DND-41 (cell line): ENCODE measurements at regions not wholly inside any gene's neighbourhood (a gene's known extent, or its start where the extent isn't known, plus 50 kb on each side); places are given as distances from the start of the nearest gene placed in this dataset.
"Not testable (repeated sequence)": the region's sequence is repeated elsewhere in the genome, so short reads cannot be mapped to it uniquely, and the experiment has no call there.

ENCODE experiments used
- ATAC-seq: fragments of 200-7000 bp; cut with Tn5 transposase; 3 replicates; pipeline ENCODE4 v1.9.1; 2021; ENCODE audit warnings: low read depth; ENCODE audit not compliant: insufficient read depth
- DNase-seq: peaks from one replicate; pipeline ENCODE4 v3.0.0-alpha.2; 2020
- H2AFZ ChIP-seq: 2 replicates; pipeline ENCODE4 v1.6.0; 2012; ENCODE audit warnings: low read depth, low read length
- H3K27ac ChIP-seq: 2 replicates; pipeline ENCODE4 v1.5.1; 2012; ENCODE audit warnings: low read length, inconsistent platforms
- H3K27me3 ChIP-seq: fragments of 200-600 bp; sonication (generic); 2 replicates; pipeline ENCODE4 v1.6.0; 2012; ENCODE audit warnings: low read length, mild to moderate bottlenecking, inconsistent platforms; ENCODE audit not compliant: insufficient read depth, poor library complexity
- H3K36me3 ChIP-seq: 2 replicates; pipeline ENCODE4 v1.5.1; 2012; ENCODE audit warnings: low read length, inconsistent platforms; ENCODE audit not compliant: insufficient read depth
- H3K4me1 ChIP-seq: 2 replicates; pipeline ENCODE4 v1.5.1; 2012; ENCODE audit warnings: mild to moderate bottlenecking, low read length; ENCODE audit not compliant: insufficient read depth
- H3K4me2 ChIP-seq: 2 replicates; pipeline ENCODE4 v1.6.0; 2012; ENCODE audit warnings: mild to moderate bottlenecking, moderate library complexity, low read length, inconsistent platforms; ENCODE audit not compliant: insufficient read depth
- H3K4me3 ChIP-seq, 2 experiments: fragments of 200-600 bp in 1 of 2; shearing (Covaris generic) in 1 of 2; 2 replicates each; pipeline ENCODE4 v1.5.1; 2012 to 2016; ENCODE audit warnings: inconsistent platforms in 2 of 2, low read length in 2 of 2, mild to moderate bottlenecking in 2 of 2, low read depth in 1 of 2, moderate library complexity in 1 of 2
- H3K79me2 ChIP-seq: 2 replicates; pipeline ENCODE4 v1.6.0; 2012; ENCODE audit warnings: low read length, inconsistent platforms; ENCODE audit not compliant: insufficient read depth
- H3K9ac ChIP-seq: 2 replicates; pipeline ENCODE4 v1.6.0; 2012; ENCODE audit warnings: low read depth, mild to moderate bottlenecking, inconsistent platforms, low read length, moderate library complexity
- H3K9me3 ChIP-seq: 2 replicates; pipeline ENCODE4 v1.5.1; 2012; ENCODE audit warnings: low read length, moderate library complexity, mild to moderate bottlenecking, inconsistent platforms; ENCODE audit not compliant: insufficient read depth, severe bottlenecking
- H4K20me1 ChIP-seq: 2 replicates; pipeline ENCODE4 v1.6.0; 2012; ENCODE audit warnings: low read length; ENCODE audit not compliant: insufficient read depth
- EZH2 ChIP-seq: IDR thresholded peaks from 3 replicates; pipeline ENCODE4 v1.6.1; 2012; ENCODE audit warnings: borderline replicate concordance, low read depth, mild to moderate bottlenecking, moderate library complexity, low read length, inconsistent platforms; ENCODE audit not compliant: severe bottlenecking
- TF ChIP-seq, protein P1 (sequence below): IDR thresholded peaks from 2 replicates; pipeline ENCODE4 v1.5.1; 2012; ENCODE audit warnings: borderline replicate concordance, low read length, moderate library complexity, mild to moderate bottlenecking; ENCODE audit not compliant: poor library complexity, severe bottlenecking; ENCODE audit errors: extremely low read depth

DNA sequence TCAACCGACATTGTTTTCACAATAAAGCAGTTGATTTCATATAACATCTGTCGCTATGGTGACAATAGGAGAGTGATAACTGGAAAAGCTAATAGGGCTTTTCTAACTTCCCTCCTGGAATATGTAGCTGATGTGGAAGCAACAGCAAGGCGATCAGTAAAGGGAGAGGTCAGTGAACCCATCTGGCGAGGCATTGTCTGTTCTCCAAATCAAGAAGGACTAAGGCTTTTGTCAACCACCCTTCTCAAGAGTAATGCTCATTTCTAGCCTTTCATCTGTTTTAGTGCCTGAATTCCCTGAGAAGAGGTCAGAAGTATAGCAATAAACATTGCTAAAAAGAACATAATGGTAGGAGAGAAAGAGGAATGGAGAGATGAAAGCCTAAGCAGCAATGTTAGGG lies 201.3 kb downstream of the AKAP7 start:
- Histone ChIP-seq H4K20me1 (no peaks in the 10 kb centered on the region), H2AFZ (no peak overlapping the region), H3K9me3 (no peaks in the 10 kb centered on the region), H3K27ac (no peak overlapping the region), H3K9ac (no peak overlapping the region), H3K27me3 (no peaks in the 10 kb centered on the region), H3K4me2 (no peak overlapping the region), H3K4me3 (no peak overlapping the region), H3K79me2 (no peaks in the 10 kb centered on the region), H3K36me3 (no peaks in the 10 kb centered on the region), H3K4me1 (peaks cover 2% of the 10 kb centered on the region; the same call in 1 of the 2 replicates)
- TF ChIP-seq, protein P1, sequence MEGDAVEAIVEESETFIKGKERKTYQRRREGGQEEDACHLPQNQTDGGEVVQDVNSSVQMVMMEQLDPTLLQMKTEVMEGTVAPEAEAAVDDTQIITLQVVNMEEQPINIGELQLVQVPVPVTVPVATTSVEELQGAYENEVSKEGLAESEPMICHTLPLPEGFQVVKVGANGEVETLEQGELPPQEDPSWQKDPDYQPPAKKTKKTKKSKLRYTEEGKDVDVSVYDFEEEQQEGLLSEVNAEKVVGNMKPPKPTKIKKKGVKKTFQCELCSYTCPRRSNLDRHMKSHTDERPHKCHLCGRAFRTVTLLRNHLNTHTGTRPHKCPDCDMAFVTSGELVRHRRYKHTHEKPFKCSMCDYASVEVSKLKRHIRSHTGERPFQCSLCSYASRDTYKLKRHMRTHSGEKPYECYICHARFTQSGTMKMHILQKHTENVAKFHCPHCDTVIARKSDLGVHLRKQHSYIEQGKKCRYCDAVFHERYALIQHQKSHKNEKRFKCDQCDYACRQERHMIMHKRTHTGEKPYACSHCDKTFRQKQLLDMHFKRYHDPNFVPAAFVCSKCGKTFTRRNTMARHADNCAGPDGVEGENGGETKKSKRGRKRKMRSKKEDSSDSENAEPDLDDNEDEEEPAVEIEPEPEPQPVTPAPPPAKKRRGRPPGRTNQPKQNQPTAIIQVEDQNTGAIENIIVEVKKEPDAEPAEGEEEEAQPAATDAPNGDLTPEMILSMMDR: no peak
- TF ChIP-seq EZH2: no peak
- no peak for DNase-seq
- ATAC-seq: no peak

DNA sequence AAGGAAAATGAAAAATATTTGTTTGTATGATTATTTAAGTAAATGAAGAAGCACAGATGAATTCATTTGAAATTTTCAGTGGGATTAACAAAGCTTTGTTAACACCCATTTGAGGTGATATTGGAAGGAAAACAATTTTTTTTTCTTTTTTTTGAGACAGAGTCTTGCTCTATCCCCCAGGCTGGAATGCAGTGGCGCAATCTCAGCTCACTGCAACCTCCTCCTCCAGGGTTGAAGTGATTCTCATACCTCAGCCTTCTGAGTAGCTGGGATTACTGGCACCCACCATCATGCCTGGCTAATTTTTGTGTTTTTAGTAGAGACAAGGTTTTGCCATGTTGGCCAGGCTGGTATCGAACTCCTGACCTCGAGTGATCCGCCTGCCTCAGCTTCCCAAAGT lies 211.6 kb downstream of the AKAP7 start:
- H3K4me2 ChIP-seq, DNase-seq, H3K27me3 ChIP-seq, H3K4me1 ChIP-seq, H3K4me3 ChIP-seq, H3K27ac ChIP-seq, H3K36me3 ChIP-seq, H4K20me1 ChIP-seq, H3K9ac ChIP-seq, H3K9me3 ChIP-seq, H2AFZ ChIP-seq, H3K79me2 ChIP-seq, ATAC-seq: not testable (repeated sequence)

DNA sequence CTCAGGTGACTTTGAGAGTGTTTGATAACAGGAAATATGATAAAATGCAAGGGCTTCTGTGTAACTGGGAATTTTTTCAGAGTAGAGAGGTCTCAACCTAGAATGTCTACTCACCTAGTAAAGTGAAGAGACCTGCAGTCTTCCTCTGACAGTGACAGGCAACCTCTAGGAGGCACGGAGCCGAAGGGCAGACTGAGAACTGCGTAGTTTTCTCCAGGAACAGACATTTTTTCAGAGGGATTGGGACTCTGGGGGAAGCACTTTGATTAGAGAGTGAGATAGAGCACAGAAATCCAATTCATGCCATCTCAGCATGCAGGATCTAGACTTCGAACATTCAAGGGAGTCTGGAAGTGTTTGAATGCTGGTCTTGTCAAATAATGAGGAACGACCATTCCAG lies 213.3 kb downstream of the AKAP7 start:
- no peak for DNase-seq
- no peak overlapping the region for H3K4me2 ChIP-seq
- H3K9me3 ChIP-seq: no peaks in the 10 kb centered on the region
- no peak for ATAC-seq
- H2AFZ ChIP-seq: no peak overlapping the region
- H3K4me1 ChIP-seq: no peaks in the 10 kb centered on the region
- H3K36me3 ChIP-seq: no peaks in the 10 kb centered on the region
- no peak overlapping the region for H3K9ac ChIP-seq
- H3K27ac ChIP-seq: no peak overlapping the region
- no peak for TF ChIP-seq EZH2
- TF ChIP-seq, protein P1: no peak
- no peak overlapping the region for H3K4me3 ChIP-seq
- no peaks in the 10 kb centered on the region for H3K79me2 ChIP-seq
- H3K27me3 ChIP-seq: no peaks in the 10 kb centered on the region
- H4K20me1 ChIP-seq: no peaks in the 10 kb centered on the region

DNA sequence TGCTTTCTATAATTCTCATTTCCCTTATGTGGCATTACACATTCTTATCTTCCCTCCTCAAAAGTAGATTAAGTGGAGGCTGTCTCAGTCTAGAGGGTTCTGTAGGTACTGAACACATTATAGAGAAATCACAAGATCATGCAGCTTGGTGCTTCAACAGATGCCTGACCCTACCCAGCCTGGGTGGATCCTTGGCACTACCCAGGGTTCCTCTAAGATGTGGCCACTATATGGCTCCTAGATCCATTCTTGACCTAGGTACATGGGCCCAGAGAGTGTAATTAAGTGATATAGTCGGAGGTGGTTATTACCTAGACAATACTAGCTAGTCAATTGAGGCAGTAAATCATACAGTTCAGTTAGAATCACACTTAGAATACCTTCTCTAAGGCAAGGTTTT lies 213.9 kb downstream of the AKAP7 start:
- Histone ChIP-seq H4K20me1 (no peaks in the 10 kb centered on the region), H3K36me3 (no peaks in the 10 kb centered on the region), H3K4me3 (no peak overlapping the region), H3K79me2 (no peaks in the 10 kb centered on the region), H3K27me3 (no peaks in the 10 kb centered on the region), H3K27ac (no peak overlapping the region), H3K4me2 (no peak overlapping the region), H2AFZ (no peak overlapping the region), H3K9me3 (no peaks in the 10 kb centered on the region), H3K9ac (no peak overlapping the region), H3K4me1 (no peaks in the 10 kb centered on the region)
- TF ChIP-seq, protein P1: no peak
- TF ChIP-seq EZH2: no peak
- DNase-seq: no peak
- no peak for ATAC-seq
